ACHN (cell line): ENCODE measurements at regions not wholly inside any gene's neighbourhood (a gene's known extent, or its start where the extent isn't known, plus 50 kb on each side); places are given as distances from the start of the nearest gene placed in this dataset.
"Not testable (repeated sequence)": the region's sequence is repeated elsewhere in the genome, so short reads cannot be mapped to it uniquely, and the experiment has no call there.

ENCODE experiments used
- DNase-seq: peaks from one replicate; pipeline ENCODE4 v3.0.0-alpha.2; 2015
- in situ Hi-C: cut with HindIII; loops from 2 replicates; pipeline ENCODE4 v1.10.0; 2017; ENCODE audit warnings: low sequenced_read_pairs, low pct_ligation_motif_present, low pct_unique_long_range_greater_than_20kb

- DNase-seq = no peak
- in situ Hi-C loops = no loop called here
These were observed 176.4 kb upstream of the PROK2 start for GRCh38 chr3:71961378-71961777.

GRCh38 chr3:71958533-71958932, 173.6 kb upstream of the PROK2 start:
- DNase-seq = no peak
- in situ Hi-C loops = no loop called here

- no peak for DNase-seq
- in situ Hi-C loops = no loop called here
These were observed 171.8 kb upstream of the PROK2 start for GRCh38 chr3:71956716-71957115.

GRCh38 chr3:71956069-71956340, 171.1 kb upstream of the PROK2 start:
- in situ Hi-C loops = no loop called here

DNA sequence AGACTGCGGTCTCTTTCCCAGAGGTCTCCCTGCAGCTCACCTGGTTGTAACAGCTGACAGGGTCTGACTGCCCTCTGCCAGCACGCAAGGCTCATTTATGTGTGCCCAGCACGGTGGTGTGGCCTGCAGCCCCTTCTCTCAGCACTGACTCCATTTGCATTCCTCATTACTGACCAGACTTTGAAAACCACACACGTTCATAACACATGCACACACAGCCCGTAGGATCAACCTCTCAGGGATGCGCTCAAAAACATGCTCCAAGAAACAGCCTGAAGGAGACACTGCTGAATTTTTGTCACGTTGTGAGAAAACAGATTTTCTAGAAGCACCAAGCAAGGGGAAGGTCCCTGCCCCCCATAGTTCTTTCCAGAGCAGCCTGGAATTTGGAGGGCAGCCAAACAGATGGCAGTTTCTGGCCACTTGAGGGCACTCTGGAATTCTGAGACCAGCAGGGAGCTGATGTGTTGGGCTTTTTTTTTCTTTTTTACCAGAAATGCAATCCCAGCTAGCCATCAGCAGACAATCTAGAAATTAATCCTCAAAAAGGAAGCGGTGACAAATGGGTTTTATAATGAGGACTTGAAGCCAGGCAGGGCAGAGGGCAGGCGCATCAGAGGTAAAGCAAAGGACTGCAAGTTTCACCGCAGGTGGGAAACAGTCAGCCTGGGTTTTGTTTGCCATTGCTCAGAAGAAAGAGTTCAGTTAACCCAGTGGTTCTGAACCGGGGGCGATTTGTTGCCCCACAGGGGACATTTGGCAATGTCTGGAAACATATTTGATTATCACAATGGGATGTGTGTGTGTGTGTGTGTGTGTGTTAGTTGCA, 170.5 kb upstream of the PROK2 start:
- in situ Hi-C loops = no loop called here

More at GRCh38 chr3:71956069-71956340, 171.1 kb upstream of the PROK2 start:
- no peak for DNase-seq

GRCh38 chr3:71951842-71952241, 166.9 kb upstream of the PROK2 start:
- in situ Hi-C loops = no loop called here
- DNase-seq = no peak

More for the DNA sequence above, 170.5 kb upstream of the PROK2 start:
- DNase-seq = peak; percentile 70

- in situ Hi-C loops = no loop called here
- DNase-seq = no peak
These were observed 166.4 kb upstream of the PROK2 start for GRCh38 chr3:71951361-71951760.

DNA sequence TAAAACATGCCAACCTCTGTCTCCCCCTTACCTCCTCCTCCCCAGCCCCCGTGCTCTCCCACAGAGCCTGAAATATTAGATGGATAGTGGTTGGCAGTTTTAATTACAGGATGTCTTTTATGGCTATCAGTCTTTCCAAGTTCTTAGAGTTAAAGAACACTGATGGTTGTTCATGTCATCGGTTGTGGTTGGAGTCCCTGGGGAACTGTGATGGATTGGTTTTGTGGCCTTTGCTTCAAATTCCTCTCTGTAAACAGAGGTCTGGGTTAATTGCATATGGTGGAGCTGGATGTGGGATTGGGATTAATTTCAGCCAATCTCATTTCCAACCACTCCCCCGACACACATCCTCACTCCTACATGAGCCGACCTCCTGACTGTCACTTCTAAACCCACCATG, 164.5 kb upstream of the PROK2 start:
- no peak for DNase-seq
- in situ Hi-C loops = no loop called here

DNA sequence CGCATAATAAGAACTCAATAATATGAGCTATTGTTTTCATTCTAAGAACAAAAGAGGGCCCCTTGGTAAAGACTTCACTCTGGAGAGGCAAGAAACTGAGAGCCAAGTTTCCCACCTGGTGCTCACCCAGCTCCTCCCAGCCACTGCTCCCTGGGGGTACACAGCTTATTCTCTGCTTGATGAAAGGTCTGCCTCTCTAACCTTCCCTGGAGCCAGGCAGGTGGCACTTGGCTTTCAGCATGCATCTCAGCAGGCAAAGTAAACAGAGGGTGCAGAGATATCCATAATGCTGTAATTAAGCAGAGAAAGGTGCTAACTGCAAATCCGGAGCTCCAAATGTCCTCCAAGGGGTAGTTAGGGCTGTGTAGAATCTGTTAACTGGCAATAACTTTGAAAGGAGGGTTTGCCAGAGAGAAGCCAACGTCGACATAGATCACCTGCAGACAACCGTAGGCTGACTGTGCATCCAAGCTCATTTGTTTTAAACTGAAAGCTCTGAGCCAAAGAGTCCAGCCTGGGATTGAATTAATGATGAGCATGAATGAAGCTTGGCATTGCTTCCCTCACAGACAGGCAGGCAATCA, 159.6 kb upstream of the PROK2 start:
- in situ Hi-C loops = no loop called here
- DNase-seq = no peak

DNA sequence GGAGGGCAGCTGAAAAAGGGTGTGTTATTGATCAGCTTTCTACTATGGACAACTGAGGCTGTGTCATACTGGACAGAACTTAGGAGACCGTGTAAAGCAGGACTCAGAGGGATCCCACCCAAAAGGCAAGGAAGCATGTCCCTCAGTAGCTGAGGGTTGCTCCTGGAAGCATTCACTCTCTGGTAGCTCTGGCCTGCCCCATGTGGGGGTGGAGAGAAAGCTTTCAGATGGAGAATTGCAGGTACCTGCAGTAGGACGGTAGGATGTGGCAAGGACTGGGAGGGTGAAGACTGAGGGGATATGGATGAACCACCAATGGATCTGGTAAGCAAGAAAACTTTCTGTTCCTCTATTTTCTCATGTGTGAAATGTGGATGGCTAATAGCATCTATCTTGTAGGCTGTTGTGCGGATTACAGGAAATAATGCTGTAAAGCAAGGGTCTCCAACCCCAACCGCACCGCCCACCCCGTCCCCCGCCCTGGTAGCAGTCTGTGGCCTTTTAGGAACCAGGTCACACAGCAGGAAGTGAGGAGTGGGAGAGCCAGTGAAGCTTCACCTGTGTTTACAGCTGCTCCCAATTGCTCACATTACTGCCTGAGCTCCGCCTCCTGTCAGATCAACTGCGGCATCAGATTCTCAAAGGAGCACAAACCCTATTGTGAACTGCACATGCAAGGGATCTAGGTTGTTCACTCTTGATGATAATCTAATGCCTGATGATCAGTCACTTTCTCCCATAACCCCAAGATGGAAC, 157.7 kb upstream of the PROK2 start:
- in situ Hi-C loops = no loop called here

GRCh38 chr3:71940486-71940885, 155.5 kb upstream of the PROK2 start:
- in situ Hi-C loops = no loop called here
- no peak for DNase-seq

More for the DNA sequence above, 157.7 kb upstream of the PROK2 start:
- DNase-seq = no peak

GRCh38 chr3:71938081-71938480, 153.1 kb upstream of the PROK2 start:
- DNase-seq, in situ Hi-C loops: not testable (repeated sequence)

DNA sequence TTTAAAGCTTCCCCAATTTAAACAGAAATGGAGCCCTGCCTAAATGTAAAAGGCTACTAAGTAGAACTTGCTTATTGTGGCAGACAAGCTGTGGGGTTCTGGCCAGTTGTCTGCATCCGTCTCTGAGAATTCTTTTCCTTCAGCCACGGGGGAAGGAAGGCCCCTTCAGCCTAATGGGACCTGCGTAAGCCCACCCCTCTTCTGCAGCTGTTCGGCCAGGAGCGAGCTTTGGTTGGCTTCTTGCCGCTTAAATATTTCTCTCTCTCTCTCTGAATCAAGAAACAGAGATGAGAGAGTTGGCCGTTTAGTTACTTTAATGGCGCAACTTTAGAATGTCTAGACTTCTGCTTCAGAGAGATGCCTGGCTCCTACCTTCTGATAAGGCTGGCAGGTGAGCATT, 151.7 kb upstream of the PROK2 start:
- no peak for DNase-seq
- in situ Hi-C loops = no loop called here

DNA sequence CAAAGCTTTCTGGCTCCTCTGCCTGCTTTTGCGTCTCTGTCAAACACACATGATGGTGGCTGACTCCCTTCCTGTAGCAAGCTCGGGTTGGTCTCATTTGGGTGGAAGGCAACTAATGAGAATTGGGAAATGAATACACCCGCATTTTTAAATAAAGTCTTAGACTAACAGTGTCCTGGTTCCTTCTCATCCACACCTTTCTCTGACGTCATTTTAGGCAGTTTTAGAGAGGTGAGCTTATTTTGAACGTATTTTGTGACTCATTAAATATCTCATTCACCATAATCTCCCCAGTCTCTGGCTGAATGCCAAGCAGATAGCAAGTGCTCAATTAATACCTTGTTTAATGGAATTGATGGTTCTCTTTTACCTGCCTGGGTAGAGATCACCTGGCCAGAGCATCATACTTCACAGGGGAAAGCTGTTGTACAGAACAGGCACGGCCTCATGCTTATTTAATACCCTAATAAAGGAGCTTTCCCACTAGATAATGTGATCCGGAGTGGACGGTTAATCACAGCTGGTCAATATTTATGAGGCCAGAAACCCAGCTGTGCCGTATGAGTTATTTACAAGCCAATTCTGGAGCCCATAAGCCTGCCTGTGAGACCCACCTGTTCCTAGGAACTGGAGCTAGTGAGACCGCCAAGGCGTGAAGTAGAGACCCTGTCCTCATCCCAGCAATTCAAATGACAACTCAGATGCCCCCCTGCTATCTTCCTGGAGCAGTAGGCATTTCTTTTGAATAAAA, 149.7 kb upstream of the PROK2 start:
- DNase-seq = no peak
- in situ Hi-C loops = no loop called here

GRCh38 chr3:71931922-71932321, 147.0 kb upstream of the PROK2 start:
- in situ Hi-C loops = no loop called here

GRCh38 chr3:71930056-71930991, 145.4 kb upstream of the PROK2 start:
- DNase-seq = no peak
- in situ Hi-C loops = no loop called here

More at GRCh38 chr3:71931922-71932321, 147.0 kb upstream of the PROK2 start:
- no peak for DNase-seq

- DNase-seq = no peak
- in situ Hi-C loops = no loop called here
These were observed 143.3 kb upstream of the PROK2 start for GRCh38 chr3:71928212-71928611.

- in situ Hi-C loops = no loop called here
- no peak for DNase-seq
These were observed 142.6 kb upstream of the PROK2 start for GRCh38 chr3:71927505-71928066.
